Esophagus mucosa (tissue), 1 donor: ENCODE measurements at regions not wholly inside any gene's neighbourhood (a gene's known extent, or its start where the extent isn't known, plus 50 kb on each side); places are given as distances from the start of the nearest gene placed in this dataset.

Source experiments
- ATAC-seq: fragments of 200-7000 bp; cut with Tn5 transposase; one replicate; pipeline ENCODE4 v1.9.1; 2020
- donor health status: DM: yes; HTN: yes; CAD: no.

DNA sequence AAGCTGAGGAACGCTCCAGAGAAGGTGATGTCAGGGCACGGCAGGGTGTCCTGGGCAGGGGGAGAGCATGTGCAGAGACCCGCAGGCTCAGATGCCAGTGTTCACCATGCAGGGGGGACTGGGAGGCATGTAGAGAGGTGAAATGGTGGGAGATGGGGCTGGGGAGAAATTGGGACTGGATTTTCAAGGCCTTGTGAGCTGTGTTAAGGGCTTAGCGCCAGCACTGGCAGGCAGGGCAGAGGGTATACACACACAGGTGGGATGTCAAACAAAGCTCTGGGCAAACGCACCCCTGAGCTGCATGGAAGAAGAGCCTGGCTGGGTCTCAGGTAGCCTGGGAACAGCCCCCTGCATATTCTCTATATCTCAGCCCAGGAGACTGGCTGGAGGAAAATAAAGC, 282.7 kb downstream of the SHQ1 start:
- no peak for ATAC-seq

- no peak for ATAC-seq
Measured at GRCh38 chr3:72563690-72564370, 284.4 kb downstream of the SHQ1 start.

GRCh38 chr3:72560846-72561675, 287.2 kb downstream of the SHQ1 start:
- no peak for ATAC-seq

- no peak for ATAC-seq
Measured at GRCh38 chr3:72559385-72559784, 288.9 kb downstream of the SHQ1 start.

DNA sequence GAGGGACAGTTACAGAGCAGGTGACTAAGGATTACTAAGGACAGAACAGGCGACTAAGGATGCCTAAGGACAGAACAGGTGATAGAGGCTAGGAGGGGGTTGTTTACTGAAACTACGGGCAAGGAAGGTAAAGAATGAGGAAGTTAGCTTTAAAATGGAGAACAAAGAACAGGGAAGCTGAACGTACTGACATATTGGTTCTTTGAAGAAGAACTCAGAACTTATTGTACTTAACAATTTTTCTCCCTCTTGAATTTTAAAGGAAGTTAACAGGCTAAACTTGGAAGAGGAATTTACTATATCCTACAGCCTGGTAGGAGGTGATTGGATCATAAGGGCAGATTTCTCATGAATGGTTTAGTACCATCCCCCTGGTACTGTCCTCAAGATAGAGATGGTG, 290.2 kb downstream of the SHQ1 start:
- ATAC-seq, result no peak

GRCh38 chr3:72555714-72556113, 292.5 kb downstream of the SHQ1 start:
- peak; percentile 46 for ATAC-seq

DNA sequence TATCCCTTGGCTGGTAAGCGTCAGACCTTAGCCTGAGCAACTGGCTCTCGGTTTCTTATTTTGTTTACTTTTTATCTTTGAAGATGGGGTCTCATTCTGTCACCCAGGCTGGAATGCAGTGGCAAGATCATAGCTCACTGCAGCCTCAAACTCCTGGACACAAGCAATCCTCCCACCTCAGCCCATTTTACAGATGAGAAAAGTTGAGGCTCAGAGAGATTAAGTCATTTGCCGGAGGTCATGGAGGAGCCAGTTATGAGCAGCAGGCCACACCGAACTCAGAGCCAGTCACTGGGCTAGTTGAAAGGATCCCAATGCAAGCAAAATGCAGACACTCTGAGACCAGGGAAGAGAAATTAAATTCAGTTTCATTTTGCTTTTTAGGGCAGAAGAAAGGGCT, 293.6 kb downstream of the SHQ1 start:
- no peak for ATAC-seq

DNA sequence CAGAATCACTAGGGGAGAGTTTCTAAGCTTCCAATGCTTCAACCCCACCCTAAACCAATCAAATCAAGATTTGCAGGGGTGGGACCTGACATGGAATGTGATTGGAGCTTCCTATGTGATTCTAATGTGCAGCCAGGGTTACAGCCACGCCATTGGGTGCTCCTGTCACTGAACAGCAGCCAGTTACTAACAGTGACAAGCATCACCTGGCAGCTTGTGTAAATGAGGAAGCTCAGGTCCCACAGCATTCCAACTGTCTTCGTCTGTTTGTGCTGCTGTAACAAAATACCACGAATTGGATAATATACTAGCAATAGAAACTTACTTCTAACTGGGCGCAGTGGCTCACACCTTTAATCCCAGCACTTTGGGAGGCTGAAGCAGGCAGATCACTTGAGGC, 294.9 kb downstream of the SHQ1 start:
- no peak for ATAC-seq

DNA sequence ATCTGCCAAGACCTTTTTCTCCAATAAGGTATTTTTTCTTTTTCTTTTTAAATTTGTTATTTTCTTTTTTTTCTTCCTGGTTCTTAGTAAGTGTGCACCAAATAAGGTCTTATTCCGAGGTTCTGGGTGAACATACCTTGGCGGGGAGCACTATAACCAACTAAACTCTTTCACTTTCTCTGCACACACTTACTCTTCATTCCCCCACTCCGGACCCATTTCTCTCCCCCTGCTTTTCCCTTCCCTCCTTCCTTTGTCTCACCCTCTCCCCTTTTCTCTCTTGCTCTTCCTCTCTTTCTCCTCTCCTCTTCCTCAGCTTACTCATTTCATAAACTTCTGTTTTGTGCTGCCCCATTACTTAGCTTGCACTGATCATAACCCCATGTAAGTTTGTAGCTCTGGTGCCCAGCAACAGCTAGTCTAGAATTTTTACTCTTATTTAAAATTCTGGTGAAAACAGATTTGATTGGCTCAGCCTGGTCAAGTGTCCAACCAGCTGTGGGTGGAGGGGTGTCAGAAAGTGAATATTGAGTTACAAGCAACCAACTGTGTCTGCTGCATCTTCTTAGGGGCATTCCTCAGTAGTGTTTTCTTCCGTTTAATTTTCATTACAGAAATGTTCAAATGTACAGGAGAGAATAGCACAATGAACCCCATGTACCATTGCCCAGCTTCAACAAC, 297.5 kb downstream of the SHQ1 start:
- ATAC-seq, result no peak

GRCh38 chr3:72549761-72550581, 298.3 kb downstream of the SHQ1 start:
- peak; percentile 28 for ATAC-seq

DNA sequence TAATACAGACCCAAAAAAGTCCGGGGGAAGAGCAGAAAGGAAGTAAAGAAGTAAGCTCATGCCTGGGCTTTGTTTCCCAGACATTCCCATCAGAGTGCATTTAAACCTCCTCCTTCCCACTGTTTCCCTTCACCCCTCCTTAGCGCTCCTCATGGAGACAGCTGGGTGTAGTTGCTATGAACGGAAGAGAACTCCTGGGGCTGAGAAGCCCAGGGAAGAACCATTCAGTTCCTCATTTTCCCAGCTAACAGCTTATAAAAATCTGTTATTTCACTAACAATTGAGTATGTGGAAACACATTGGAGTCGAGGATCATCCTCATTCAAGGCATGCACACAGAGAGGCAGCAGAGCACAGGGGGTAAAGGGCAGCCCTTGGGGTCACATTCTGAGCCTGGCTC, 299.3 kb downstream of the SHQ1 start:
- no peak for ATAC-seq

- ATAC-seq, result no peak
Measured at GRCh38 chr3:72548461-72548860, 299.8 kb downstream of the SHQ1 start.

GRCh38 chr3:72547183-72547582, 301.1 kb downstream of the SHQ1 start:
- ATAC-seq, result no peak

DNA sequence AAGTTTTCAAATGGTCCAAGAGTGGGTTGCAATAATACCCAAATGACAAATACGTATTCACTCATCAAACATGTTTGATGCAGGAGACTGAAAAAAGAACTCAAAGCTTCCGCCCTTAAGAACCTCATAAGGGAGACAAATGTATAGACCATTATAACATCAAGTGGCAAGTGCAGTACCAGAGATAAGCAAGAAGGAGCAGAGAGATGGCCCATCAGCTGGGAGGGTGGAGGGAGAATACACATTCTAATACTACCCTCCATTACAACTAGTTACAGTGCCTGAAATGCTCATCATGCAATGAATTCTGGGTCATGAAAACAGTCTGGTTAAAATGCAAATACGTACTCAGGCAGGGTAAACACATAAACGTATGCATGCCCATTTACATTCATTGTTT, 304.0 kb downstream of the SHQ1 start:
- no peak for ATAC-seq

DNA sequence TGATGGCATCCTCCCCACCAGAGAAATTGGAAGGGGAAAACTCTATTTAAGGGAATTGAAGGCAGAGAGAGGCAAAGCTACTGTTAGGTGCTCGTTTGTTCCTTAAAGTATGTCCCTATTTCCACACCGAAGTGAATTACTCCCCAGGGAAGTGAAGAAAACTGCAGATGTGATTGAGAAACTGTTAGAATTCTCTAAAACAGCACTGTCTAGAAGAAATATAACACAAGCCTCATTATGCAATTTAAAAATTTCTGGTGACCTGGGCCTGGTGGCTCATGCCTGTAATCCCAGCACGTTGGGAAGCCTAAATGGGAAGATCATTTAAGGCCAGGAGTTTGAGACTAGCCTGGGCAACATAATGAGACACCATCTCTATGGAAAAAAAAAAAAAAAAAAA, 305.0 kb downstream of the SHQ1 start:
- no peak for ATAC-seq

- ATAC-seq, result no peak
Measured at GRCh38 chr3:72542781-72543180, 305.5 kb downstream of the SHQ1 start.

DNA sequence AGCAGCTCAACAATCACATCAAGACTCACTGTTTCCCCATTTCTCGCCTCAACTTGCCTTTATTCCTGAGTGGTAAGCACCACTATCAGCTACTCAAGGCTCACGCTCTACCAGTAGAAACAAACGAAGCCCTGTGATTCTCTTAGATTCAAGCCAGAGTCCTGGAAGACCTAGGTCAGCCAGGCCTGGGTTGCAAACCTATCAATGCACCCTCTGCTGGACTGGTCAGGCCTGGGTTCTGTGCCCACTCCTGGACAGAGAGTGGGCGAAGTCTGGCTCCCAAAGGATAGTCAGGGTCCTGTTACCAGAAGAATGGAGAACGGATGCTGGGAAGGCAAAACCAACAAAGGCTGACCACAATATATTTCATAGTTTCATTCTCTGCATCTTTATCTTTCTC, 308.4 kb downstream of the SHQ1 start:
- ATAC-seq, result no peak

GRCh38 chr3:72538070-72538745, 310.0 kb downstream of the SHQ1 start:
- ATAC-seq, result peak; percentile 45

- ATAC-seq, result no peak
Measured at GRCh38 chr3:72537448-72537847, 310.8 kb downstream of the SHQ1 start.

DNA sequence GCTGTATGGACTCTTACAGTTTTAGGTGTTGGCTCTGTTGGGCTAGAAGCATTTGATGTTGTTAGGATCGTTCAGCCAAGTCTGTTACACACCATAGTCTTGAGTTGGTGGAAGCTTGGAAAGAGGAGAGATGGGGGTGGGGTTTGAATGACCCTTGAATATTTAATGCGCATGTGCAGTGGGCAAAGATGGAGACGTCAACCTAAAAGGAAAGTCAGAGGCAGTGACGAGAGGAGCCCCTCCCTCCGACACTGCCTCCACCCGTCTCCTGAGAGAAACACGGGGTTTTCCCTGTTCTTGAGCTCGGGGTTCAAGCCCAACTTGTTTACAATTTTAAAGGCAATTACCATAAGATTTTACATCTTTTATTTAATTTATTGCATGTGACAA, 311.4 kb downstream of the SHQ1 start:
- no peak for ATAC-seq

GRCh38 chr3:72536206-72536877, 311.9 kb downstream of the SHQ1 start:
- no peak for ATAC-seq

DNA sequence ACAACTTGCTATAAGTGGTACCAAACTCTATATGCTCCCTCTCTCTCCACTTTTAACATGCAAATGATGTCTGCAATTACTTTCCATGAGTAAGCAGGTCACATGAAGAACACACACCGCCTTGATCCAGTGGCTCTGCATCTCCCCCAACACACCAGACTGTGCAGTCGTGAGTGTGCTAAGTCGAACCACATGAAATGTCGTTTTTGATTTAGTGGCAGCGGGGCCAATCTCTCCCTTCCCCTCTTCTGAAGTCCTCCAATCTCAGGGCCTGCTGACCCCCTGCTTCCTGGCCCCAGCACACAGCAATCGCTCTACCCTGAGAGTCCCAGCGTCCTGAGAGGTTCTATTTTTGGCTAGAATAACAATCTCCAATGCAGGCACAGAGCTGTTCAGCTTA, 312.5 kb downstream of the SHQ1 start:
- ATAC-seq, result no peak
